ENCODE measurements at regions not wholly inside any gene's neighbourhood (a gene's known extent, or its start where the extent isn't known, plus 50 kb on each side); places are given as distances from the start of the nearest gene placed in this dataset.

DNA sequence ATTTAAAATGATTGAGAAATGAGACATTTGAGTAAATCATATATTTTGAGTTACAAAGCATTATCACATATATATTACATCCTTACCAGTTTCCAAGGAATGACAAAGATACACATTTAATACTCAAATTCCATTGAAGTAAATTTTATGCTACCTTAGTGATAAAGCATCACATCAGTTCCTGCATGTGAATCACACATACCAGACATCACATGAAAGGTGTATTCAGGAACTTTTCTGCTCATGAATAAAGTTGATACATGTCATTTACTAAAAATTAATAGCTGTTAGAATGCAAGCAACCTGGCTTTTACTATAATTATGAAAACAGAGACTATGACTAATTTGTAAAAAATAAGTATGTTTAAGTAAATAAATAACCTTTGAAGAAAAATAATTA lies 548.8 kb upstream of the SLC39A10 start:
- no peak for TF ChIP-seq TEAD4 (CRISPR knock-in tag; IDR thresholded peaks at IDR 0.05)
- TF ChIP-seq, protein P1, sequence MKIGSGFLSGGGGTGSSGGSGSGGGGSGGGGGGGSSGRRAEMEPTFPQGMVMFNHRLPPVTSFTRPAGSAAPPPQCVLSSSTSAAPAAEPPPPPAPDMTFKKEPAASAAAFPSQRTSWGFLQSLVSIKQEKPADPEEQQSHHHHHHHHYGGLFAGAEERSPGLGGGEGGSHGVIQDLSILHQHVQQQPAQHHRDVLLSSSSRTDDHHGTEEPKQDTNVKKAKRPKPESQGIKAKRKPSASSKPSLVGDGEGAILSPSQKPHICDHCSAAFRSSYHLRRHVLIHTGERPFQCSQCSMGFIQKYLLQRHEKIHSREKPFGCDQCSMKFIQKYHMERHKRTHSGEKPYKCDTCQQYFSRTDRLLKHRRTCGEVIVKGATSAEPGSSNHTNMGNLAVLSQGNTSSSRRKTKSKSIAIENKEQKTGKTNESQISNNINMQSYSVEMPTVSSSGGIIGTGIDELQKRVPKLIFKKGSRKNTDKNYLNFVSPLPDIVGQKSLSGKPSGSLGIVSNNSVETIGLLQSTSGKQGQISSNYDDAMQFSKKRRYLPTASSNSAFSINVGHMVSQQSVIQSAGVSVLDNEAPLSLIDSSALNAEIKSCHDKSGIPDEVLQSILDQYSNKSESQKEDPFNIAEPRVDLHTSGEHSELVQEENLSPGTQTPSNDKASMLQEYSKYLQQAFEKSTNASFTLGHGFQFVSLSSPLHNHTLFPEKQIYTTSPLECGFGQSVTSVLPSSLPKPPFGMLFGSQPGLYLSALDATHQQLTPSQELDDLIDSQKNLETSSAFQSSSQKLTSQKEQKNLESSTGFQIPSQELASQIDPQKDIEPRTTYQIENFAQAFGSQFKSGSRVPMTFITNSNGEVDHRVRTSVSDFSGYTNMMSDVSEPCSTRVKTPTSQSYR (CRISPR knock-in tag; IDR thresholded peaks at IDR 0.05): no peak
- no peak for TF ChIP-seq TP53 (CRISPR knock-in tag; IDR thresholded peaks at IDR 0.05)
- TF ChIP-seq, protein P2, sequence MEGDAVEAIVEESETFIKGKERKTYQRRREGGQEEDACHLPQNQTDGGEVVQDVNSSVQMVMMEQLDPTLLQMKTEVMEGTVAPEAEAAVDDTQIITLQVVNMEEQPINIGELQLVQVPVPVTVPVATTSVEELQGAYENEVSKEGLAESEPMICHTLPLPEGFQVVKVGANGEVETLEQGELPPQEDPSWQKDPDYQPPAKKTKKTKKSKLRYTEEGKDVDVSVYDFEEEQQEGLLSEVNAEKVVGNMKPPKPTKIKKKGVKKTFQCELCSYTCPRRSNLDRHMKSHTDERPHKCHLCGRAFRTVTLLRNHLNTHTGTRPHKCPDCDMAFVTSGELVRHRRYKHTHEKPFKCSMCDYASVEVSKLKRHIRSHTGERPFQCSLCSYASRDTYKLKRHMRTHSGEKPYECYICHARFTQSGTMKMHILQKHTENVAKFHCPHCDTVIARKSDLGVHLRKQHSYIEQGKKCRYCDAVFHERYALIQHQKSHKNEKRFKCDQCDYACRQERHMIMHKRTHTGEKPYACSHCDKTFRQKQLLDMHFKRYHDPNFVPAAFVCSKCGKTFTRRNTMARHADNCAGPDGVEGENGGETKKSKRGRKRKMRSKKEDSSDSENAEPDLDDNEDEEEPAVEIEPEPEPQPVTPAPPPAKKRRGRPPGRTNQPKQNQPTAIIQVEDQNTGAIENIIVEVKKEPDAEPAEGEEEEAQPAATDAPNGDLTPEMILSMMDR (IDR thresholded peaks at IDR 0.05): no peak
- no peak for TF ChIP-seq NR2C2 (CRISPR knock-in tag; IDR thresholded peaks at IDR 0.05)
- TF ChIP-seq PRRX2 (CRISPR knock-in tag; IDR thresholded peaks at IDR 0.05): no peak
- TF ChIP-seq, protein P3, sequence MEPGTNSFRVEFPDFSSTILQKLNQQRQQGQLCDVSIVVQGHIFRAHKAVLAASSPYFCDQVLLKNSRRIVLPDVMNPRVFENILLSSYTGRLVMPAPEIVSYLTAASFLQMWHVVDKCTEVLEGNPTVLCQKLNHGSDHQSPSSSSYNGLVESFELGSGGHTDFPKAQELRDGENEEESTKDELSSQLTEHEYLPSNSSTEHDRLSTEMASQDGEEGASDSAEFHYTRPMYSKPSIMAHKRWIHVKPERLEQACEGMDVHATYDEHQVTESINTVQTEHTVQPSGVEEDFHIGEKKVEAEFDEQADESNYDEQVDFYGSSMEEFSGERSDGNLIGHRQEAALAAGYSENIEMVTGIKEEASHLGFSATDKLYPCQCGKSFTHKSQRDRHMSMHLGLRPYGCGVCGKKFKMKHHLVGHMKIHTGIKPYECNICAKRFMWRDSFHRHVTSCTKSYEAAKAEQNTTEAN (CRISPR knock-in tag; IDR thresholded peaks at IDR 0.05): no peak
- TF ChIP-seq, protein P4, sequence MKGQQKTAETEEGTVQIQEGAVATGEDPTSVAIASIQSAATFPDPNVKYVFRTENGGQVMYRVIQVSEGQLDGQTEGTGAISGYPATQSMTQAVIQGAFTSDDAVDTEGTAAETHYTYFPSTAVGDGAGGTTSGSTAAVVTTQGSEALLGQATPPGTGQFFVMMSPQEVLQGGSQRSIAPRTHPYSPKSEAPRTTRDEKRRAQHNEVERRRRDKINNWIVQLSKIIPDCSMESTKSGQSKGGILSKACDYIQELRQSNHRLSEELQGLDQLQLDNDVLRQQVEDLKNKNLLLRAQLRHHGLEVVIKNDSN (CRISPR knock-in tag; IDR thresholded peaks at IDR 0.05): no peak
- no peak for TF ChIP-seq FOXJ3 (CRISPR knock-in tag; IDR thresholded peaks at IDR 0.05; ENCODE audit: borderline replicate concordance)

Data from WTC11 (cell line).